ENCODE measurements at regions not wholly inside any gene's neighbourhood (a gene's known extent, or its start where the extent isn't known, plus 50 kb on each side); places are given as distances from the start of the nearest gene placed in this dataset.

DNA sequence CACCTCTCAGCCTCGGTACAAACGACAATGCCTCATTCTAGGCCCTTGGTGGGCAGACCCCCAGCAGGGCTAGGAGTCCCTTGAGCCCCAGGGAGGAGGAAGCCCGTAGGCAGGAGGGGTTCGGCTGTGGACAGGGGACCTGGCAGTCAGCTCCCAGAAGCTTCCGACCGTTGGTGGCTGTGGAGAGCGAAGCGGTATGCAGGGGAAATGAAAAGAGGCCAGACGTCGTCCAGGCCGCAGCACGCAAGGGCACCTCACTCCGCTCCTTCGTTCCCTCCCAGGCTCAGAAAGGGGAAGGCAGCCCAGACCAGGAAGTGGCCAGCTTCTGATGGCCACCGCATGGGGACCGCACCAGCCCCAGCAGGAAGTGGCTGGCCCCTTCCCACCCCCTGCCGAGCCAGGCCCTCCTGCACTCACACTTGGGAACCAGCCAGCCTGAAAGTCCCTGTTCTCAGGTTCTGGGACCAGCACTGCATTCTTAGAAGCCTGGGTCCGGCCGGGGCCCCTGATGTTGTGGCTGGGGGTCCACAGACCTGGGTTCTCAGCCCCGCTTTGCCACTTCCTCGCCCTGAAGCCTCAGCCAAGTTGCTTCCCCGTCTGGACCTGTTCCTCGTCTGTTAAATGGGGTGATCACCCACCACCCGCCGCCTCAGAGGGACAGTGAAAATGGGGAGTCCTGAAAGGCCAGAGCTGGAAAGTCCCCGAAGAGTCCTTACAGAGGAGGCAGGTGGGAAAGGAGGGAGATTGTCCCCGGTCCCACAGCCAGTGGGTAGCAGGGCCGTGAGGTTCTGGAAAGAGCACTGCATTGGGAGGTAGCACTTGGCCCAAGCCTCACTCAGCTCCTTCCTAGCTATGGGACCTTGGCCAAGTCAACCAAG is 104.0 kb upstream of the RUNX3 start:
- CTCF ChIA-PET: no interaction called here
- intact Hi-C loops (cut with micrococcal nuclease): no loop called here

More for the DNA sequence above, 104.0 kb upstream of the RUNX3 start:
- Histone ChIP-seq H3K4me2 (ENCODE audit: low read depth, low read length) (no peak overlapping the region), H4K20me1 (ENCODE audit: insufficient read depth, low read length) (no peaks in the 10 kb centered on the region), H4K91ac (ENCODE audit: insufficient read depth, low read depth, low read length) (no peak overlapping the region), H2BK120ac (ENCODE audit: low read depth, low read length) (peak overlapping the region; percentile 12; the same call in 1 of the 2 replicates), H3K14ac (replicated peaks; ENCODE audit: low read depth, low read length) (no peak overlapping the region), H4K8ac (ENCODE audit: low read depth in 2 of 2, low read length in 2 of 2) (peak overlapping the region in 1 of 2 experiments; percentile 20; a peak in 1 of 4 replicates), H2BK15ac (ENCODE audit: low read depth, low read length) (no peak overlapping the region), H3K27ac (ENCODE audit: insufficient read depth, low read length) (no peak overlapping the region), H3K79me1 (ENCODE audit: low read depth in 1 of 2, low read length in 2 of 2) (no peaks in the 10 kb centered on the region), H3K4me1 (ENCODE audit: control insufficient read depth, insufficient read depth, low read length) (no peaks in the 10 kb centered on the region), H3K56ac (ENCODE audit: extremely low read depth, insufficient read depth, low read length) (no peak overlapping the region), H3K36me3 (ENCODE audit: control insufficient read depth, insufficient read depth, low read length) (no peaks in the 10 kb centered on the region), H3K9ac (ENCODE audit: low read depth, low read length) (no peak overlapping the region), H3K4ac (ENCODE audit: low read depth, low read length) (no peak overlapping the region), H3K9me3 (ENCODE audit: control insufficient read depth, insufficient read depth, low read length) (no peaks in the 10 kb centered on the region), H2BK5ac (ENCODE audit: low read depth, low read length, poor library complexity, severe bottlenecking) (no peak overlapping the region), H3K9me1 (ENCODE audit: insufficient read depth, low read length) (peaks cover 6% of the 10 kb centered on the region; the same call in 1 of the 2 replicates), H2BK20ac (ENCODE audit: low read depth, low read length) (peak overlapping the region; percentile 48; the same call in 1 of the 2 replicates), H4K5ac (ENCODE audit: low read depth, low read length) (no peak overlapping the region), H2AK5ac (ENCODE audit: low read depth, low read length) (peak overlapping the region; percentile 40; the same call in 1 of the 2 replicates), H3K27me3 (ENCODE audit: control insufficient read depth, insufficient read depth, low read length) (peaks cover under 1% of the 10 kb centered on the region; the same call in 1 of the 2 replicates), H3K18ac (ENCODE audit: low read depth, low read length) (no peak overlapping the region), H3K23ac (ENCODE audit: low read depth, low read length) (no peak overlapping the region), H3K4me3 (ENCODE audit: insufficient read depth, low read depth, low read length) (no peak overlapping the region), H2AK9ac (replicated peaks; ENCODE audit: low read depth, low read length, poor library complexity) (no peak overlapping the region), H2AFZ (replicated peaks; ENCODE audit: low read length, poor library complexity) (peak overlapping the region; percentile 6)
- no peak for DNase-seq
- TF ChIP-seq CEBPB (IDR thresholded peaks at IDR 0.05; ENCODE audit: low read depth, low read length) (no peak), CHD1 (IDR thresholded peaks at IDR 0.05; ENCODE audit: low read depth, low read length) (no peak), SMC3 (IDR thresholded peaks at IDR 0.05; ENCODE audit: low read depth, low read length) (no peak), POLR2A (IDR thresholded peaks at IDR 0.05; ENCODE audit: low read depth, low read length) (no peak), MXI1 (IDR thresholded peaks at IDR 0.05; ENCODE audit: borderline replicate concordance, low read depth, low read length) (no peak), RCOR1 (IDR thresholded peaks at IDR 0.05; ENCODE audit: insufficient replicate concordance, low read length) (no peak), FOS (IDR thresholded peaks at IDR 0.05; ENCODE audit: low read depth, low read length) (no peak), MAFK (IDR thresholded peaks at IDR 0.05; ENCODE audit: low read depth, low read length) (no peak), NFE2L2 (IDR thresholded peaks at IDR 0.05; ENCODE audit: low read depth, low read length) (no peak), RAD21 (IDR thresholded peaks at IDR 0.05; ENCODE audit: low read length) (no peak), BHLHE40 (IDR thresholded peaks at IDR 0.05; ENCODE audit: low read depth, low read length) (no peak), RFX5 (IDR thresholded peaks at IDR 0.05; ENCODE audit: low read depth, low read length) (no peak)
- TF ChIP-seq, protein P1, sequence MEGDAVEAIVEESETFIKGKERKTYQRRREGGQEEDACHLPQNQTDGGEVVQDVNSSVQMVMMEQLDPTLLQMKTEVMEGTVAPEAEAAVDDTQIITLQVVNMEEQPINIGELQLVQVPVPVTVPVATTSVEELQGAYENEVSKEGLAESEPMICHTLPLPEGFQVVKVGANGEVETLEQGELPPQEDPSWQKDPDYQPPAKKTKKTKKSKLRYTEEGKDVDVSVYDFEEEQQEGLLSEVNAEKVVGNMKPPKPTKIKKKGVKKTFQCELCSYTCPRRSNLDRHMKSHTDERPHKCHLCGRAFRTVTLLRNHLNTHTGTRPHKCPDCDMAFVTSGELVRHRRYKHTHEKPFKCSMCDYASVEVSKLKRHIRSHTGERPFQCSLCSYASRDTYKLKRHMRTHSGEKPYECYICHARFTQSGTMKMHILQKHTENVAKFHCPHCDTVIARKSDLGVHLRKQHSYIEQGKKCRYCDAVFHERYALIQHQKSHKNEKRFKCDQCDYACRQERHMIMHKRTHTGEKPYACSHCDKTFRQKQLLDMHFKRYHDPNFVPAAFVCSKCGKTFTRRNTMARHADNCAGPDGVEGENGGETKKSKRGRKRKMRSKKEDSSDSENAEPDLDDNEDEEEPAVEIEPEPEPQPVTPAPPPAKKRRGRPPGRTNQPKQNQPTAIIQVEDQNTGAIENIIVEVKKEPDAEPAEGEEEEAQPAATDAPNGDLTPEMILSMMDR (conservative IDR thresholded peaks at IDR 0.05; ENCODE audit: low read depth, low read length): no peak
- TF ChIP-seq, protein P2, sequence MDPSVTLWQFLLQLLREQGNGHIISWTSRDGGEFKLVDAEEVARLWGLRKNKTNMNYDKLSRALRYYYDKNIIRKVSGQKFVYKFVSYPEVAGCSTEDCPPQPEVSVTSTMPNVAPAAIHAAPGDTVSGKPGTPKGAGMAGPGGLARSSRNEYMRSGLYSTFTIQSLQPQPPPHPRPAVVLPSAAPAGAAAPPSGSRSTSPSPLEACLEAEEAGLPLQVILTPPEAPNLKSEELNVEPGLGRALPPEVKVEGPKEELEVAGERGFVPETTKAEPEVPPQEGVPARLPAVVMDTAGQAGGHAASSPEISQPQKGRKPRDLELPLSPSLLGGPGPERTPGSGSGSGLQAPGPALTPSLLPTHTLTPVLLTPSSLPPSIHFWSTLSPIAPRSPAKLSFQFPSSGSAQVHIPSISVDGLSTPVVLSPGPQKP (IDR thresholded peaks at IDR 0.05; ENCODE audit: borderline replicate concordance, low read depth, low read length): no peak
- ATAC-seq (ENCODE audit: low read depth): no peak
- POLR2A ChIA-PET (ENCODE audit: unreplicated experiment): no interaction called here
- dilution Hi-C loops (cut with HindIII; ENCODE audit: low sequenced_read_pairs, unreplicated experiment) (no loop called here), in situ Hi-C loops (cut with MboI; ENCODE audit: low sequenced_read_pairs) (no loop called here)
- no TSS peak for BruUV-seq (replicated peaks)
- WGBS, 2 experiments (ENCODE audit: extremely low coverage in 2 of 2, insufficient read length in 1 of 2): 71% methylated on average over 13 of the region's 28 CpGs; no CpG with 5 or more reads in 1 of the 2 experiments

All from IMR-90 (cell line).